B cell (primary cell): ENCODE measurements at regions not wholly inside any gene's neighbourhood (a gene's known extent, or its start where the extent isn't known, plus 50 kb on each side); places are given as distances from the start of the nearest gene placed in this dataset.

Experiments used
- EZH2 ChIP-seq: IDR thresholded peaks from 2 replicates; pipeline ENCODE4 v1.6.1; 2012; ENCODE audit warnings: borderline replicate concordance, low read depth, mild to moderate bottlenecking, moderate library complexity, low read length; ENCODE audit not compliant: insufficient read depth, poor library complexity, severe bottlenecking
- TF ChIP-seq, protein P1 (sequence below): fragments of 200-600 bp; IDR thresholded peaks from one replicate; pipeline ENCODE4 v1.8.0; 2022; ENCODE audit warnings: antibody characterized with exemption, mild to moderate bottlenecking

DNA sequence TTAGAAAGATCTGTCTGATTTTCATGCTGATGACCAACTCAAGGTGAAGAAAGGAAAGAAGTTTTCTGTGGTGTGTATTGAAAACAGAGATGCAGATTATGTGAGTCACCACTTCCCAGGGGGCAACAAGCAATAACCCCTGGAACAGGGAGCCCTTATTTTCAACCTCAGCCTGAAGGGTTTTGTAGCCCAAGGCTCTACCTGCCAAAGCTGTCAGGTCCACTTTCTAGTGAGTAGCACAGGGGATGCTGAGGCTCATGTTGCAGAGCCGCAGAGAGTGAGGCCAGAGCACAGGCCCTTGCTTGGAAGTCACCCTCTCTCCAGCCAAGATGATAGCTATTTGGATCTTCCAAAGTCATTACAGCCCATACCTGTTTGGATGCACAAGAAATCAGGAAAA, 152.2 kb upstream of the SLC24A5 start:
- TF ChIP-seq, protein P1, sequence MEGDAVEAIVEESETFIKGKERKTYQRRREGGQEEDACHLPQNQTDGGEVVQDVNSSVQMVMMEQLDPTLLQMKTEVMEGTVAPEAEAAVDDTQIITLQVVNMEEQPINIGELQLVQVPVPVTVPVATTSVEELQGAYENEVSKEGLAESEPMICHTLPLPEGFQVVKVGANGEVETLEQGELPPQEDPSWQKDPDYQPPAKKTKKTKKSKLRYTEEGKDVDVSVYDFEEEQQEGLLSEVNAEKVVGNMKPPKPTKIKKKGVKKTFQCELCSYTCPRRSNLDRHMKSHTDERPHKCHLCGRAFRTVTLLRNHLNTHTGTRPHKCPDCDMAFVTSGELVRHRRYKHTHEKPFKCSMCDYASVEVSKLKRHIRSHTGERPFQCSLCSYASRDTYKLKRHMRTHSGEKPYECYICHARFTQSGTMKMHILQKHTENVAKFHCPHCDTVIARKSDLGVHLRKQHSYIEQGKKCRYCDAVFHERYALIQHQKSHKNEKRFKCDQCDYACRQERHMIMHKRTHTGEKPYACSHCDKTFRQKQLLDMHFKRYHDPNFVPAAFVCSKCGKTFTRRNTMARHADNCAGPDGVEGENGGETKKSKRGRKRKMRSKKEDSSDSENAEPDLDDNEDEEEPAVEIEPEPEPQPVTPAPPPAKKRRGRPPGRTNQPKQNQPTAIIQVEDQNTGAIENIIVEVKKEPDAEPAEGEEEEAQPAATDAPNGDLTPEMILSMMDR, result no peak
- no peak for TF ChIP-seq EZH2
